BE2C (cell line): ENCODE measurements at regions not wholly inside any gene's neighbourhood (a gene's known extent, or its start where the extent isn't known, plus 50 kb on each side); places are given as distances from the start of the nearest gene placed in this dataset.

Experiments used
- DNase-seq: peaks from one replicate; pipeline ENCODE4 v3.0.0-alpha.2; 2020
- H3K27me3 ChIP-seq: fragments of 250-450 bp; sonication (Bioruptor Pico); 2 replicates; pipeline ENCODE4 v1.5.1; 2020; ENCODE audit warnings: mild to moderate bottlenecking
- H3K36me3 ChIP-seq: fragments of 250-450 bp; sonication (Bioruptor Pico); 2 replicates; pipeline ENCODE4 v1.5.1; 2020; ENCODE audit warnings: mild to moderate bottlenecking
- H3K4me1 ChIP-seq: fragments of 250-450 bp; sonication (Bioruptor Pico); 2 replicates; pipeline ENCODE4 v1.5.1; 2020
- H3K4me3 ChIP-seq: 2 replicates; pipeline ENCODE4 v1.5.1; 2011; ENCODE audit warnings: low read depth, low read length
- H3K9me3 ChIP-seq: fragments of 250-450 bp; sonication (Bioruptor Pico); 2 replicates; pipeline ENCODE4 v1.5.1; 2020
- CTCF ChIP-seq: IDR thresholded peaks from 2 replicates; pipeline ENCODE4 v1.5.1; 2012; ENCODE audit warnings: mild to moderate bottlenecking, low read depth, low read length

GRCh38 chr4:25588206-25588605 is 67.4 kb upstream of the SLC34A2 start:
- DNase-seq, result no peak
- H3K9me3 ChIP-seq, result no peaks in the 10 kb centered on the region
- H3K27me3 ChIP-seq, result no peaks in the 10 kb centered on the region
- H3K4me3 ChIP-seq, result no peak overlapping the region
- H3K36me3 ChIP-seq, result no peaks in the 10 kb centered on the region
- TF ChIP-seq CTCF, result no peak
- H3K4me1 ChIP-seq, result no peaks in the 10 kb centered on the region

- H3K27me3 ChIP-seq, result no peaks in the 10 kb centered on the region
- no peaks in the 10 kb centered on the region for H3K4me1 ChIP-seq
- TF ChIP-seq CTCF, result no peak
- H3K36me3 ChIP-seq, result no peaks in the 10 kb centered on the region
- no peaks in the 10 kb centered on the region for H3K9me3 ChIP-seq
- DNase-seq, result no peak
- H3K4me3 ChIP-seq, result no peak overlapping the region
Measured at GRCh38 chr4:25590171-25590570, 65.5 kb upstream of the SLC34A2 start.

- DNase-seq, result no peak
- Histone ChIP-seq H3K9me3 (no peaks in the 10 kb centered on the region), H3K27me3 (no peaks in the 10 kb centered on the region), H3K4me3 (no peak overlapping the region), H3K36me3 (no peaks in the 10 kb centered on the region), H3K4me1 (no peaks in the 10 kb centered on the region)
- no peak for TF ChIP-seq CTCF
Measured at GRCh38 chr4:25592736-25593135, 62.9 kb upstream of the SLC34A2 start.
